ENCODE measurements at regions not wholly inside any gene's neighbourhood (a gene's known extent, or its start where the extent isn't known, plus 50 kb on each side); places are given as distances from the start of the nearest gene placed in this dataset.

- intact Hi-C loops (cut with DNase I), result no loop called here
- no peaks in the 10 kb centered on the region for H3K4me1 ChIP-seq
- no peaks in the 10 kb centered on the region for H3K36me3 ChIP-seq (ENCODE audit: insufficient read depth in 1 of 2, low read depth in 1 of 2)
- 45 to 51% (median 51%) methylated on average over 5 of the region's 5 CpGs for WGBS, 3 donors
- ATAC-seq (no peak), DNase-seq (no peak)
- H3K27me3 ChIP-seq (ENCODE audit: insufficient read depth in 3 of 3, low read length in 2 of 3), result no peaks in the 10 kb centered on the region
- H3K4me3 ChIP-seq, result no peak overlapping the region
- peaks cover 6% of the 10 kb centered on the region for H3K9me3 ChIP-seq
- TF ChIP-seq CTCF (IDR thresholded peaks at IDR 0.05), result no peak
- no peak overlapping the region for H3K27ac ChIP-seq
These were observed 1911.8 kb downstream of the MRPL39 start for GRCh38 chr21:23695443-23695842.

- TF ChIP-seq CTCF (IDR thresholded peaks at IDR 0.05), result no peak
- Histone ChIP-seq H3K4me1 (no peaks in the 10 kb centered on the region), H3K9me3 (peaks cover 2% of the 10 kb centered on the region), H3K27ac (no peak overlapping the region), H3K4me3 (no peak overlapping the region), H3K36me3 (ENCODE audit: insufficient read depth in 1 of 2, low read depth in 1 of 2) (no peaks in the 10 kb centered on the region), H3K27me3 (ENCODE audit: insufficient read depth in 3 of 3, low read length in 2 of 3) (no peaks in the 10 kb centered on the region)
- no peak for ATAC-seq
- intact Hi-C loops (cut with DNase I), result no loop called here
- no peak for DNase-seq
These were observed 1912.9 kb downstream of the MRPL39 start for GRCh38 chr21:23694390-23694789.

- no peak for TF ChIP-seq CTCF (IDR thresholded peaks at IDR 0.05)
- intact Hi-C loops (cut with DNase I), result no loop called here
- Histone ChIP-seq H3K27ac (no peak overlapping the region), H3K36me3 (ENCODE audit: insufficient read depth in 1 of 2, low read depth in 1 of 2) (no peaks in the 10 kb centered on the region), H3K4me1 (no peaks in the 10 kb centered on the region), H3K9me3 (no peaks in the 10 kb centered on the region), H3K27me3 (ENCODE audit: insufficient read depth in 3 of 3, low read length in 2 of 3) (no peaks in the 10 kb centered on the region), H3K4me3 (no peak overlapping the region)
- WGBS, 3 donors, result 19 to 26% (median 24%) methylated on average over 3 of the region's 3 CpGs
- no peak for ATAC-seq
- no peak for DNase-seq
These were observed 1917.0 kb downstream of the MRPL39 start for GRCh38 chr21:23690316-23690715.

DNA sequence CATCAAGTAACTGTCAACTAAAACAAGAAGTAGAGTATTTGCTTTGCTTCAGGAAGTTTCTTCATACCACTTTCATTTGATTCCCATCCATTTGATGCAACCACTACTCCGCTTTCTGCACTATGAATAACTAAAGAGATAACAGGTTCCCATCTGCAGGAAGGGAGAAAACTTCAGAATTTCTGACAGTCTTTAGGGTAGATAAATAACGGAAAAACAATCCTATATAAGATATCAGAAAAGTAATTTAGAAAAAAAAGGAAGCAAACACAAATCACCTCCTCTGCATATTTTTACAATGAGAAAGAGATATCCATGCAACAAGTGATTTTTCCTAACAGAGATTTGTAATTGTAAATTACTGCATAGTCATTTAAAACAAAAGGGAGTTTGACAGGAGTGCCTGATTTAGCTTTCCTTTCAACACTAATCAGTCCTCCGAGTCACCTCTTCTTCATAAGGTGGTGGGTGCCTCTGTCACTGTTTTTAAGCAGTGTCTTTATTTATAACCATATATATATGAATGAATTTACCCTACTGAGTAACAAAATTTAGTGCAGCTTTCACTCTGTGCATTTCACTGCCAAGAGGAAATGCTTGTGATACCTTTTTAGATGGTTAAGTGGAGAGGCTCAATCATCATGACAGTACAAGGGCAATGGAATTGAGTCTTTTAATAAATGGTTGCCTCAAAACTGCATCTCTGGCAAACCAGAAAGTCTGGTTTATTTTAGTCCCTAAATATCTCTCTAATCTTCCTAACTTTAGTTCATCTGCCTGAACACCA lies 1920.4 kb downstream of the MRPL39 start:
- H3K27me3 ChIP-seq (ENCODE audit: insufficient read depth in 3 of 3, low read length in 2 of 3), result no peaks in the 10 kb centered on the region
- DNase-seq (no peak), ATAC-seq (no peak)
- no peak overlapping the region for H3K4me3 ChIP-seq
- no peak overlapping the region for H3K27ac ChIP-seq
- 71 to 75% (median 72%) methylated on average over 3 of the region's 3 CpGs for WGBS, 3 donors
- no peaks in the 10 kb centered on the region for H3K4me1 ChIP-seq
- no peak for TF ChIP-seq CTCF (IDR thresholded peaks at IDR 0.05)
- no peaks in the 10 kb centered on the region for H3K9me3 ChIP-seq
- intact Hi-C loops (cut with DNase I), result no loop called here
- no peaks in the 10 kb centered on the region for H3K36me3 ChIP-seq (ENCODE audit: insufficient read depth in 1 of 2, low read depth in 1 of 2)

GRCh38 chr21:23684431-23684830 lies 1922.8 kb downstream of the MRPL39 start:
- Histone ChIP-seq H3K27ac (no peak overlapping the region), H3K4me3 (no peak overlapping the region), H3K36me3 (ENCODE audit: insufficient read depth in 1 of 2, low read depth in 1 of 2) (no peaks in the 10 kb centered on the region), H3K9me3 (no peaks in the 10 kb centered on the region), H3K27me3 (ENCODE audit: insufficient read depth in 3 of 3, low read length in 2 of 3) (no peaks in the 10 kb centered on the region), H3K4me1 (no peaks in the 10 kb centered on the region)
- TF ChIP-seq CTCF (IDR thresholded peaks at IDR 0.05), result no peak
- WGBS, 3 donors, result 66 to 75% (median 71%) methylated on average over 2 of the region's 2 CpGs
- ATAC-seq, result no peak
- DNase-seq, result no peak
- intact Hi-C loops (cut with DNase I), result no loop called here

All from psoas muscle (tissue), 7 donors.